MCF 10A (cell line): ENCODE measurements at regions not wholly inside any gene's neighbourhood (a gene's known extent, or its start where the extent isn't known, plus 50 kb on each side); places are given as distances from the start of the nearest gene placed in this dataset.
"Not testable (repeated sequence)": the region's sequence is repeated elsewhere in the genome, so short reads cannot be mapped to it uniquely, and the experiment has no call there.

ENCODE experiments used
- BruUV-seq: library from RNA; stranded (reverse); fragments of 400-500 nt; replicated peaks from 2 replicates; lab custom pipeline; 2021; lab: Mats Ljungman, UMichigan
- CTCF ChIA-PET: fragments of 300-600 bp; sonication (Branson Sonifier 250); formaldehyde crosslinking; extraction: SDS; loops from one replicate; lab custom pipeline; 2021; ENCODE audit warnings: antibody characterized with exemption, inconsistent platforms; lab: Yijun Ruan, JAX
- POLR2A ChIA-PET: fragments of 300-600, 350-650 bp; sonication (Branson Sonifier 250); formaldehyde crosslinking; extraction: SDS; loops from one replicate; lab custom pipeline; 2020; ENCODE audit warnings: antibody characterized with exemption, inconsistent platforms; lab: Yijun Ruan, JAX
- DNase-seq: peaks from one replicate; pipeline ENCODE4 v3.0.0-alpha.2; 2018; ENCODE audit not compliant: unreplicated experiment
- H3K27ac Mint-ChIP-seq: one replicate; pipeline ENCODE4 v1.8.0; 2022; ENCODE audit warnings: mild to moderate bottlenecking, low read depth, mixed read lengths; ENCODE audit not compliant: unreplicated experiment
- H3K27me3 Mint-ChIP-seq: one replicate; pipeline ENCODE4 v1.8.0; 2022; ENCODE audit warnings: mixed read lengths; ENCODE audit not compliant: insufficient read depth, unreplicated experiment
- H3K36me3 Mint-ChIP-seq: one replicate; pipeline ENCODE4 v1.8.0; 2022; ENCODE audit warnings: mild to moderate bottlenecking, moderate library complexity, mixed read lengths; ENCODE audit not compliant: insufficient read depth, unreplicated experiment
- H3K4me1 Mint-ChIP-seq: one replicate; pipeline ENCODE4 v1.8.0; 2022; ENCODE audit warnings: mixed read lengths; ENCODE audit not compliant: insufficient read depth, unreplicated experiment
- H3K4me3 Mint-ChIP-seq: one replicate; pipeline ENCODE4 v1.8.0; 2022; ENCODE audit warnings: mild to moderate bottlenecking, moderate library complexity, mixed read lengths; ENCODE audit not compliant: unreplicated experiment
- H3K9me3 Mint-ChIP-seq: one replicate; pipeline ENCODE4 v1.8.0; 2022; ENCODE audit warnings: mixed read lengths; ENCODE audit not compliant: unreplicated experiment
- intact Hi-C: fragments of 100-400 bp; cut with micrococcal nuclease; formaldehyde crosslinking; loops from 2 replicates; pipeline ENCODE4 v1.14.1; 2022
- TF ChIP-seq, protein P1 (sequence below): fragments of 200-600 bp; IDR thresholded peaks from one replicate; pipeline ENCODE4 v1.8.0; 2022; ENCODE audit warnings: antibody characterized with exemption, mild to moderate bottlenecking; ENCODE audit not compliant: unreplicated experiment

GRCh38 chr4:100908540-100908939 is 390.7 kb upstream of the EMCN start:
- Mint-ChIP-seq H3K4me1 (peaks cover 4% of the 10 kb centered on the region), H3K27me3 (no peaks in the 10 kb centered on the region), H3K9me3 (no peaks in the 10 kb centered on the region), H3K27ac (no peak overlapping the region), H3K36me3 (no peaks in the 10 kb centered on the region), H3K4me3 (no peak overlapping the region)
- intact Hi-C loops: loop anchor here (10.0 kb wide), 1 partner anchor 484 kb away; no protein-coding TSS in a partner anchor
- TF ChIP-seq, protein P1, sequence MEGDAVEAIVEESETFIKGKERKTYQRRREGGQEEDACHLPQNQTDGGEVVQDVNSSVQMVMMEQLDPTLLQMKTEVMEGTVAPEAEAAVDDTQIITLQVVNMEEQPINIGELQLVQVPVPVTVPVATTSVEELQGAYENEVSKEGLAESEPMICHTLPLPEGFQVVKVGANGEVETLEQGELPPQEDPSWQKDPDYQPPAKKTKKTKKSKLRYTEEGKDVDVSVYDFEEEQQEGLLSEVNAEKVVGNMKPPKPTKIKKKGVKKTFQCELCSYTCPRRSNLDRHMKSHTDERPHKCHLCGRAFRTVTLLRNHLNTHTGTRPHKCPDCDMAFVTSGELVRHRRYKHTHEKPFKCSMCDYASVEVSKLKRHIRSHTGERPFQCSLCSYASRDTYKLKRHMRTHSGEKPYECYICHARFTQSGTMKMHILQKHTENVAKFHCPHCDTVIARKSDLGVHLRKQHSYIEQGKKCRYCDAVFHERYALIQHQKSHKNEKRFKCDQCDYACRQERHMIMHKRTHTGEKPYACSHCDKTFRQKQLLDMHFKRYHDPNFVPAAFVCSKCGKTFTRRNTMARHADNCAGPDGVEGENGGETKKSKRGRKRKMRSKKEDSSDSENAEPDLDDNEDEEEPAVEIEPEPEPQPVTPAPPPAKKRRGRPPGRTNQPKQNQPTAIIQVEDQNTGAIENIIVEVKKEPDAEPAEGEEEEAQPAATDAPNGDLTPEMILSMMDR: no peak
- no peak for DNase-seq
- ChIA-PET POLR2A (no interaction called here), CTCF (interaction anchor here (0.8 to 1.1 kb wide), 3 partner anchors 10 to 213 kb away, joined by 3 to 4 read pairs (median 3); no protein-coding TSS in a partner anchor)
- no TSS peak for BruUV-seq

DNA sequence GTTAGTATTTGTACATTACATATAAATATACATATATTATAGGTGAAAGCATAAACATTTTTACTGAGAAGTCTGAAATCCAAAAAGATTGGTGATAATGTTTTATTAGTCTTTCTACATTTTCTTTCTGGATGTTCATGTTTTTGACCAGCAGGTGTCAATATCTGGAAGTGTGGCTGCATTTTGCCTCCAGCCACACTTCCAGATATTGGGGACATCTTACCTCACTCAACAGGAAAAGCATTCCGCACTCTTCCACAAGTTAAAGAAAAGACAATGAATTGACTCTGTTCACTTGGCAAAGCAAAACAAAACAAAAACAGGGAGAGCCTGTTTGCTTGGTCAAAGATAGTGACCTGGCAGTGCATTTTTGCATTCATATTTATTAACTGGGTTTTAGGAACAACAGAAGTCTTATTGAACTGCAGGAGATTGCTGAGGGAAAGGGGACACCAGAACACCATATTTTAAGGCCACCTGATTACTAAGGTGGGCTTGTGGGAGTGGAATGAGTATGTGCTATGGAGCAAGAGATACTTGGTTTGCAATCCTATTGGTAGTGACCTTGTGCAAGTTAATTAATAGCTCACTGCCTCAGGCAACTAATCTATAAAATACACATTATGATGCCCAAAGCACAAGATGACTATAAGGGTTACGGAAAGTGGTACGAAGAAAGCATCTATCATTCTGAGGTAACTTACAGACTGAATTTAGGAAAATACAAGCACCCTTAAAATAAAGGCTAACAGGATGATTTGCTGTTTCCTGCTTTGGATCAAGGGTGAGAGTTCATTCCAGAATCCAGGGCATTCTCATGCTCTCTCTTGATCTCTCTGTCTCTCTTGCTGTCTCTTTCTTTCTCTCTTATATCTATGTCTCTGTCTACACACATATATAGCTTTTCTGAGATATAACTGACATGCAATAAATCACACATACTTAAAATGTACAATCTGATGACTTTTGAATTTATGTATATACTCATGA is 389.9 kb upstream of the EMCN start:
- intact Hi-C loops: loop anchor here (2.0 to 10.0 kb wide), 4 partner anchors 439 to 1355 kb away; partner anchors contain the start of gene PPP3CA
- BruUV-seq: no TSS peak
- TF ChIP-seq, protein P1: peak; percentile 39
- DNase-seq: peak; percentile 31
- CTCF ChIA-PET: interaction anchor here (0.7 to 1.1 kb wide), 7 partner anchors 9 to 1409 kb away, joined by 3 to 4 read pairs (median 3); no protein-coding TSS in a partner anchor
- Mint-ChIP-seq H3K36me3 (no peaks in the 10 kb centered on the region), H3K4me1 (peaks cover 4% of the 10 kb centered on the region), H3K27me3 (no peaks in the 10 kb centered on the region), H3K4me3 (no peak overlapping the region), H3K9me3 (no peaks in the 10 kb centered on the region), H3K27ac (no peak overlapping the region)
- POLR2A ChIA-PET: no interaction called here

DNA sequence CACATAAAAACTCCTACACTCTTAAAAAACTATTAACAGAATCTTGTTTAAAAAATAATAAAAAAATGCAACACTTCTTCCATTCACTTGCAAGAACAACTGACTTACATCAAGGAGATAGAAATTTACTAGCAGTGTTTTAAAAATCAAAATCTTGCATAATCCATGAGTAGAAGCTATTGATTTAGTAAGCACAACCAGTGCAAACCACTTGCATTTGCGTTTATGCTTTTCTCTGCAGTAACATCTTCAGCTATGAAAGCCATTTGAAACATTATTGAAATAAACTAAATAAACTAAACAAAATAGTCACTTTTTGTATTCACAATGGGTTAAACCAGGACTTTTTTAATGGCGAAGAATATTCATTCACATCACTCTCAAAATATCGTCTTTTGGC is 389.2 kb upstream of the EMCN start:
- Mint-ChIP-seq H3K4me3 (no peak overlapping the region), H3K9me3 (no peaks in the 10 kb centered on the region), H3K4me1 (peaks cover 4% of the 10 kb centered on the region), H3K36me3 (no peaks in the 10 kb centered on the region), H3K27me3 (no peaks in the 10 kb centered on the region), H3K27ac (no peak overlapping the region)
- CTCF ChIA-PET: interaction anchor here (0.7 to 0.8 kb wide), 3 partner anchors 46 to 727 kb away, joined by 3 read pairs; no protein-coding TSS in a partner anchor
- intact Hi-C loops: loop anchor here (2.0 to 10.0 kb wide), 4 partner anchors 440 to 1356 kb away; partner anchors contain the start of gene PPP3CA
- no peak for DNase-seq
- no TSS peak for BruUV-seq
- TF ChIP-seq, protein P1: no peak
- POLR2A ChIA-PET: no interaction called here

- H3K27ac Mint-ChIP-seq, DNase-seq, BruUV-seq, H3K9me3 Mint-ChIP-seq, H3K27me3 Mint-ChIP-seq, H3K4me1 Mint-ChIP-seq, CTCF ChIA-PET, H3K4me3 Mint-ChIP-seq, H3K36me3 Mint-ChIP-seq, POLR2A ChIA-PET: not testable (repeated sequence)
- intact Hi-C loops: loop anchor here (10.0 kb wide), 1 partner anchor 476 kb away; no protein-coding TSS in a partner anchor
These were observed 383.1 kb upstream of the EMCN start for GRCh38 chr4:100900945-100901344.
